HFF-Myc (cell line): ENCODE measurements at regions not wholly inside any gene's neighbourhood (a gene's known extent, or its start where the extent isn't known, plus 50 kb on each side); places are given as distances from the start of the nearest gene placed in this dataset.

Source experiments
- DNase-seq: peaks from one replicate; pipeline ENCODE4 v3.0.0-alpha.2; 2011; ENCODE audit warnings: low read depth; ENCODE audit errors: extremely low read depth
- H3K4me3 ChIP-seq: replicated peaks from 2 replicates; pipeline ENCODE4 v1.5.1; 2011; ENCODE audit warnings: low read depth, mild to moderate bottlenecking, control low read depth, low read length
- TF ChIP-seq, protein P1 (sequence below): IDR thresholded peaks from 2 replicates; pipeline ENCODE4 v1.5.1; 2012; ENCODE audit warnings: mild to moderate bottlenecking, low read depth, low read length, control low read depth; ENCODE audit errors: missing control alignments

DNA sequence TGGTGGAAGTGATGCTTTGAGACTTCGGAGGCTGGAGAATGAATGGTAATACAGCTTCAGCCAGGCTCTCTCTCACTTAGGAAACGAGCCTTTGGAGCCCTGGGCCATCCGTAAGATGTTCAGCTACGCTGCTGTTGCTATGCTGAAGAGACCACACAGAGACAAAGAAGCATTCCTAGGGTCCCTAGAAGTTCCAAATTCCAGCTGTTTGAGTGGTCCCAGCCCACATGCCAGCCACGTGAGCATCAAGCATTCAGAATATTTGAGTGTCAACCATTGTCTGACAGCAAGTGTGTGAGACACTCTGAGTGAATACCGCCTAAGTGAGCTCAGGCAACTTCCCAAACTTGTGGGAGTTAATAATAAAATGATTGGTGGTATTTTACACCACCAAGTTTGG is 212.9 kb downstream of the CD47 start:
- H3K4me3 ChIP-seq, result no peak overlapping the region
- TF ChIP-seq, protein P1, sequence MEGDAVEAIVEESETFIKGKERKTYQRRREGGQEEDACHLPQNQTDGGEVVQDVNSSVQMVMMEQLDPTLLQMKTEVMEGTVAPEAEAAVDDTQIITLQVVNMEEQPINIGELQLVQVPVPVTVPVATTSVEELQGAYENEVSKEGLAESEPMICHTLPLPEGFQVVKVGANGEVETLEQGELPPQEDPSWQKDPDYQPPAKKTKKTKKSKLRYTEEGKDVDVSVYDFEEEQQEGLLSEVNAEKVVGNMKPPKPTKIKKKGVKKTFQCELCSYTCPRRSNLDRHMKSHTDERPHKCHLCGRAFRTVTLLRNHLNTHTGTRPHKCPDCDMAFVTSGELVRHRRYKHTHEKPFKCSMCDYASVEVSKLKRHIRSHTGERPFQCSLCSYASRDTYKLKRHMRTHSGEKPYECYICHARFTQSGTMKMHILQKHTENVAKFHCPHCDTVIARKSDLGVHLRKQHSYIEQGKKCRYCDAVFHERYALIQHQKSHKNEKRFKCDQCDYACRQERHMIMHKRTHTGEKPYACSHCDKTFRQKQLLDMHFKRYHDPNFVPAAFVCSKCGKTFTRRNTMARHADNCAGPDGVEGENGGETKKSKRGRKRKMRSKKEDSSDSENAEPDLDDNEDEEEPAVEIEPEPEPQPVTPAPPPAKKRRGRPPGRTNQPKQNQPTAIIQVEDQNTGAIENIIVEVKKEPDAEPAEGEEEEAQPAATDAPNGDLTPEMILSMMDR, result no peak
- DNase-seq, result no peak

GRCh38 chr3:107870943-107871638 is 219.7 kb downstream of the CD47 start:
- DNase-seq, result no peak
- TF ChIP-seq, protein P1, result no peak
- H3K4me3 ChIP-seq, result no peak overlapping the region

GRCh38 chr3:107870096-107870495 is 220.7 kb downstream of the CD47 start:
- no peak overlapping the region for H3K4me3 ChIP-seq
- DNase-seq, result no peak
- TF ChIP-seq, protein P1, result no peak

DNA sequence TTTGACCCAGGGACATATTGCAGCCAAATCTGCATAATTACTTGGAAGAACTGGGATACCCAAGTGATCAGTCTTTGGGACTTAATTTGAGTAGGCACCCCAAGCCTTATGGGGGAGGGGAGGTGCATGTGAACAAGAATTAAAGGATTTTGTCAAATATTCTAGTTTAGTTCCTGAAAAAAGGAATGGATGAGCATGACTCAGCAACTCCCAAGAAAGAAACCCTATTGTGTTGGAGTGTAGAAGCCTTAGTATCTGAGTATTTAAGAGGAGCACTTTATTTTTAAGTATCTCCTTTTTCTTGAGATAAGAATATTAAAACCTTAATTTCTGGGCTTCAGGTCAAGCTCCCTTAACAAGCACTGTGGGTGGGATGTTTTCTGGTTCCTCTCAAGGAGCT is 222.4 kb downstream of the CD47 start:
- TF ChIP-seq, protein P1, result no peak
- no peak overlapping the region for H3K4me3 ChIP-seq
- no peak for DNase-seq

DNA sequence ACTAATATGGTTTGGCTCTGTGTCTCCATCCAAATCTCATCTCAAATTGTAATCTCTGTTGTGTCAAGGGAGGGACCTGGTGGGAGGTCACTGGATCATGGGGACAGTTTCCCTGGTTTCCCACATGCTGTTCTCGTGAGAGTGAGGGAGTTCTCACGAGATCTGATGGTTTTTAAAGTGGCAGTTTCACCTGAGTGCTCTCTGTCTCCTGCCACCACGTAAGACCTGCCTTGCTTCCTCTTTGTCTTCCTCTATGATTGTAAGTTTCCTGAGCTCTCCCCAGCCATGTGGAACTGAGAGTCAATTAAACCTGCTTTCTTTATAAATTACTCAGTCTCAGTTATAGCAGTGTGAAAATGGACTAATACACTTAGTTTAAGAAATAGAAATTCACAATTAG is 228.9 kb downstream of the CD47 start:
- TF ChIP-seq, protein P1, result no peak
- no peak for DNase-seq
- H3K4me3 ChIP-seq, result no peak overlapping the region

- TF ChIP-seq, protein P1, result no peak
- DNase-seq, result no peak
- no peak overlapping the region for H3K4me3 ChIP-seq
These were observed 229.4 kb downstream of the CD47 start for GRCh38 chr3:107861422-107861821.
